Trophoblast cell (in vitro differentiated cells and primary cell): ENCODE measurements at regions not wholly inside any gene's neighbourhood (a gene's known extent, or its start where the extent isn't known, plus 50 kb on each side); places are given as distances from the start of the nearest gene placed in this dataset.

Experiments used
- DNase-seq, 2 donors: peaks; one replicate each; pipeline ENCODE4 v3.0.0-alpha.2; 2016
- H2AFZ ChIP-seq: 2 replicates; pipeline ENCODE4 v1.6.1; 2013; ENCODE audit warnings: low read length, moderate library complexity, mild to moderate bottlenecking; ENCODE audit not compliant: insufficient read depth, poor library complexity
- H2AK5ac ChIP-seq: 2 replicates; pipeline ENCODE4 v1.6.1; 2013; ENCODE audit warnings: mild to moderate bottlenecking, low read length
- H2BK120ac ChIP-seq: 2 replicates; pipeline ENCODE4 v1.6.1; 2013; ENCODE audit warnings: low read length, mild to moderate bottlenecking, moderate library complexity; ENCODE audit not compliant: insufficient read depth, poor library complexity
- H2BK12ac ChIP-seq: 2 replicates; pipeline ENCODE4 v1.6.1; 2013; ENCODE audit warnings: mild to moderate bottlenecking, low read length, moderate library complexity
- H2BK5ac ChIP-seq: 2 replicates; pipeline ENCODE4 v1.6.1; 2013; ENCODE audit warnings: low read length, low read depth, moderate library complexity, mild to moderate bottlenecking; ENCODE audit not compliant: poor library complexity
- H3K14ac ChIP-seq: 2 replicates; pipeline ENCODE4 v1.6.1; 2013; ENCODE audit warnings: mild to moderate bottlenecking, low read length
- H3K18ac ChIP-seq: 2 replicates; pipeline ENCODE4 v1.6.1; 2013; ENCODE audit warnings: mild to moderate bottlenecking, low read length
- H3K23ac ChIP-seq: 2 replicates; pipeline ENCODE4 v1.6.1; 2013; ENCODE audit warnings: low read length
- H3K27ac ChIP-seq: 2 replicates; pipeline ENCODE4 v1.5.1; 2013; ENCODE audit warnings: low read depth, mild to moderate bottlenecking, inconsistent platforms, low read length, moderate library complexity
- H3K27me3 ChIP-seq: 2 replicates; pipeline ENCODE4 v1.6.1; 2013; ENCODE audit warnings: inconsistent platforms, mild to moderate bottlenecking, low read length, moderate library complexity; ENCODE audit not compliant: insufficient read depth
- H3K36me3 ChIP-seq, 2 experiments: 1 replicate in 1 of 2; 2 replicates in 1 of 2; pipeline ENCODE4 v1.6.1; 2013; ENCODE audit warnings: low read length in 2 of 2, mild to moderate bottlenecking in 2 of 2, moderate library complexity in 1 of 2; ENCODE audit not compliant: insufficient read depth in 2 of 2, control insufficient read depth in 1 of 2
- H3K4ac ChIP-seq: 2 replicates; pipeline ENCODE4 v1.6.1; 2013; ENCODE audit warnings: low read depth, mild to moderate bottlenecking, low read length, moderate library complexity
- H3K4me1 ChIP-seq, 2 experiments: 1 replicate in 1 of 2; 2 replicates in 1 of 2; pipeline ENCODE4 v1.6.1; 2013; ENCODE audit warnings: low read length in 2 of 2, mild to moderate bottlenecking in 2 of 2, moderate library complexity in 1 of 2; ENCODE audit not compliant: insufficient read depth in 2 of 2, control insufficient read depth in 1 of 2
- H3K4me2 ChIP-seq: 2 replicates; pipeline ENCODE4 v1.6.1; 2013; ENCODE audit warnings: inconsistent platforms, mild to moderate bottlenecking, low read length, moderate library complexity
- H3K4me3 ChIP-seq: 2 replicates; pipeline ENCODE4 v1.5.1; 2013; ENCODE audit warnings: mild to moderate bottlenecking, low read depth, low read length, inconsistent platforms
- H3K79me1 ChIP-seq: one replicate; pipeline ENCODE4 v1.6.1; 2013; ENCODE audit warnings: low read length
- H3K79me2 ChIP-seq: 2 replicates; pipeline ENCODE4 v1.6.1; 2013; ENCODE audit warnings: low read length, mild to moderate bottlenecking; ENCODE audit not compliant: control insufficient read depth, insufficient read depth, poor library complexity
- H3K9ac ChIP-seq: 2 replicates; pipeline ENCODE4 v1.6.1; 2013; ENCODE audit warnings: mild to moderate bottlenecking, low read length
- H3K9me3 ChIP-seq: 2 replicates; pipeline ENCODE4 v1.6.1; 2013; ENCODE audit warnings: low read depth, mild to moderate bottlenecking, control low read depth, inconsistent platforms, low read length; ENCODE audit not compliant: insufficient read depth
- H4K12ac ChIP-seq: 2 replicates; pipeline ENCODE4 v1.6.1; 2013; ENCODE audit warnings: low read depth, mild to moderate bottlenecking, low read length, moderate library complexity
- H4K8ac ChIP-seq: 2 replicates; pipeline ENCODE4 v1.6.1; 2013; ENCODE audit warnings: low read depth, mild to moderate bottlenecking, low read length, moderate library complexity
- H4K91ac ChIP-seq: one replicate; pipeline ENCODE4 v1.6.1; 2013; ENCODE audit warnings: low read depth, mild to moderate bottlenecking, low read length, moderate library complexity
- WGBS: extraction: QIAGEN DNeasy Blood & Tissue Kit; methylation state at CpG from one replicate; pipeline ENCODE4 v1.1.7; 2013; ENCODE audit warnings: missing lambda C conversion rate; ENCODE audit not compliant: insufficient read length, insufficient coverage; ENCODE audit errors: extremely low coverage; 5-methylcytosine and 5-hydroxymethylcytosine counted together

GRCh38 chr5:124678468-124678867, 68.0 kb downstream of the ZNF608 start:
- no peak overlapping the region for H4K12ac ChIP-seq
- H3K4me1 ChIP-seq, result peaks cover 0 to 3% of the 10 kb centered on the region in 2 experiments
- H3K79me1 ChIP-seq, result peaks cover 2% of the 10 kb centered on the region
- H2BK120ac ChIP-seq, result no peak overlapping the region
- no peak overlapping the region for H4K8ac ChIP-seq
- H2BK12ac ChIP-seq, result no peak overlapping the region
- H3K23ac ChIP-seq, result no peak overlapping the region
- H2AFZ ChIP-seq, result no peak overlapping the region
- H3K79me2 ChIP-seq, result no peaks in the 10 kb centered on the region
- H3K14ac ChIP-seq, result no peak overlapping the region
- no peaks in the 10 kb centered on the region for H3K9me3 ChIP-seq
- no peak overlapping the region for H3K4ac ChIP-seq
- no peak overlapping the region for H3K27ac ChIP-seq
- no peak overlapping the region for H3K9ac ChIP-seq
- no peak overlapping the region for H2AK5ac ChIP-seq
- no peak overlapping the region for H4K91ac ChIP-seq
- no peak overlapping the region for H3K4me3 ChIP-seq
- no peak for DNase-seq
- H3K36me3 ChIP-seq, result peaks cover 0 to 2% of the 10 kb centered on the region in 2 experiments
- H3K27me3 ChIP-seq, result no peaks in the 10 kb centered on the region
- no peak overlapping the region for H3K18ac ChIP-seq
- no CpG with 5 or more reads among the region's 4 CpGs for WGBS
- no peak overlapping the region for H2BK5ac ChIP-seq
- no peak overlapping the region for H3K4me2 ChIP-seq

- Histone ChIP-seq H2BK12ac (peak overlapping the region; percentile 40), H3K4me1 (peaks cover 0 to 3% of the 10 kb centered on the region in 2 experiments), H2AK5ac (no peak overlapping the region), H3K23ac (no peak overlapping the region), H3K14ac (no peak overlapping the region), H4K91ac (no peak overlapping the region), H4K12ac (no peak overlapping the region), H3K4me2 (no peak overlapping the region), H2AFZ (no peak overlapping the region), H4K8ac (peak overlapping the region; percentile 38), H3K79me1 (peaks cover 2% of the 10 kb centered on the region), H3K9me3 (no peaks in the 10 kb centered on the region), H3K79me2 (no peaks in the 10 kb centered on the region), H3K36me3 (peaks cover 0 to 2% of the 10 kb centered on the region in 2 experiments), H3K4ac (no peak overlapping the region), H3K4me3 (no peak overlapping the region), H2BK120ac (no peak overlapping the region), H2BK5ac (no peak overlapping the region), H3K27ac (no peak overlapping the region), H3K9ac (no peak overlapping the region), H3K27me3 (no peaks in the 10 kb centered on the region), H3K18ac (peak overlapping the region; percentile 59)
- no CpG with 5 or more reads among the region's 9 CpGs for WGBS
- no peak for DNase-seq
Measured at GRCh38 chr5:124677374-124678351, 68.8 kb downstream of the ZNF608 start.

- H3K4ac ChIP-seq, result no peak overlapping the region
- H3K4me1 ChIP-seq, result peaks cover 0 to 3% of the 10 kb centered on the region in 2 experiments
- no peak for DNase-seq
- H4K91ac ChIP-seq, result no peak overlapping the region
- H3K79me1 ChIP-seq, result peaks cover 2% of the 10 kb centered on the region
- H2BK12ac ChIP-seq, result no peak overlapping the region
- no peak overlapping the region for H3K4me3 ChIP-seq
- H3K18ac ChIP-seq, result no peak overlapping the region
- no peaks in the 10 kb centered on the region for H3K9me3 ChIP-seq
- H3K9ac ChIP-seq, result no peak overlapping the region
- no peak overlapping the region for H4K12ac ChIP-seq
- H3K14ac ChIP-seq, result no peak overlapping the region
- no peaks in the 10 kb centered on the region for H3K79me2 ChIP-seq
- no peak overlapping the region for H3K4me2 ChIP-seq
- H2AFZ ChIP-seq, result no peak overlapping the region
- H3K23ac ChIP-seq, result no peak overlapping the region
- no peak overlapping the region for H2AK5ac ChIP-seq
- H2BK120ac ChIP-seq, result no peak overlapping the region
- H3K27me3 ChIP-seq, result no peaks in the 10 kb centered on the region
- H3K36me3 ChIP-seq, result peaks cover 0 to 2% of the 10 kb centered on the region in 2 experiments
- no CpG with 5 or more reads among the region's 6 CpGs for WGBS
- no peak overlapping the region for H4K8ac ChIP-seq
- H3K27ac ChIP-seq, result no peak overlapping the region
- no peak overlapping the region for H2BK5ac ChIP-seq
Measured at GRCh38 chr5:124675931-124676846, 70.2 kb downstream of the ZNF608 start.

GRCh38 chr5:124671193-124671592, 75.2 kb downstream of the ZNF608 start:
- no peak overlapping the region for H3K18ac ChIP-seq
- no CpG with 5 or more reads among the region's 1 CpG for WGBS

More at GRCh38 chr5:124671193-124671592, 75.2 kb downstream of the ZNF608 start:
- Histone ChIP-seq H3K4ac (no peak overlapping the region), H4K91ac (no peak overlapping the region), H3K9me3 (no peaks in the 10 kb centered on the region), H2BK120ac (no peak overlapping the region), H3K27me3 (no peaks in the 10 kb centered on the region), H3K79me1 (no peaks in the 10 kb centered on the region), H3K27ac (no peak overlapping the region), H3K23ac (no peak overlapping the region), H3K36me3 (no peaks in the 10 kb centered on the region), H2AK5ac (no peak overlapping the region), H2BK5ac (no peak overlapping the region), H3K9ac (no peak overlapping the region), H3K4me2 (no peak overlapping the region), H3K14ac (no peak overlapping the region), H4K8ac (no peak overlapping the region), H3K79me2 (no peaks in the 10 kb centered on the region), H2AFZ (no peak overlapping the region), H4K12ac (no peak overlapping the region), H3K4me1 (no peaks in the 10 kb centered on the region), H2BK12ac (no peak overlapping the region), H3K4me3 (no peak overlapping the region)
- no peak for DNase-seq
